Ishikawa (cell line): ENCODE measurements at regions not wholly inside any gene's neighbourhood (a gene's known extent, or its start where the extent isn't known, plus 50 kb on each side); places are given as distances from the start of the nearest gene placed in this dataset.

Experiments used
- CEBPB ChIP-seq: IDR thresholded peaks from 2 replicates; pipeline ENCODE4 v1.6.1; 2012
- CREB1 ChIP-seq: IDR thresholded peaks from 2 replicates; pipeline ENCODE4 v1.6.1; 2012; ENCODE audit warnings: low read depth
- EGR1 ChIP-seq: IDR thresholded peaks from 2 replicates; pipeline ENCODE4 v1.6.1; 2012
- EP300 ChIP-seq: IDR thresholded peaks from 2 replicates; pipeline ENCODE4 v1.6.1; 2012; ENCODE audit warnings: borderline replicate concordance
- FOXM1 ChIP-seq: IDR thresholded peaks from 2 replicates; pipeline ENCODE4 v1.6.1; 2012; ENCODE audit warnings: low read depth, borderline replicate concordance
- MAX ChIP-seq: IDR thresholded peaks from 2 replicates; pipeline ENCODE4 v1.6.1; 2012
- NFIC ChIP-seq: IDR thresholded peaks from 2 replicates; pipeline ENCODE4 v1.6.1; 2012
- RAD21 ChIP-seq: IDR thresholded peaks from 2 replicates; pipeline ENCODE4 v1.6.1; 2012; ENCODE audit warnings: low read depth
- REST ChIP-seq: IDR thresholded peaks from 2 replicates; pipeline ENCODE4 v1.6.1; 2012; ENCODE audit warnings: low read depth, mild to moderate bottlenecking
- TAF1 ChIP-seq: IDR thresholded peaks from 2 replicates; pipeline ENCODE4 v1.6.1; 2012; ENCODE audit warnings: low read depth, mild to moderate bottlenecking
- TCF12 ChIP-seq: IDR thresholded peaks from 2 replicates; pipeline ENCODE4 v1.6.1; 2012; ENCODE audit warnings: low read depth
- TEAD4 ChIP-seq: IDR thresholded peaks from 2 replicates; pipeline ENCODE4 v1.6.1; 2012
- USF1 ChIP-seq: IDR thresholded peaks from 2 replicates; pipeline ENCODE4 v1.6.1; 2012
- YY1 ChIP-seq: IDR thresholded peaks from 2 replicates; pipeline ENCODE4 v1.6.1; 2012; ENCODE audit warnings: low read depth
- ZBTB7A ChIP-seq: IDR thresholded peaks from 2 replicates; pipeline ENCODE4 v1.6.1; 2012; ENCODE audit warnings: low read depth

GRCh38 chr2:9708683-9709538 is 78.1 kb upstream of the YWHAQ start:
- TF ChIP-seq EP300 (no peak), MAX (no peak), RAD21 (no peak), USF1 (no peak), CREB1 (no peak), NFIC (no peak), FOXM1 (no peak), CEBPB (no peak), TCF12 (no peak), YY1 (no peak), TEAD4 (no peak), EGR1 (no peak), TAF1 (no peak)

- TF ChIP-seq NFIC (no peak), TAF1 (no peak), TCF12 (no peak), EP300 (no peak)
Observed at GRCh38 chr2:9709539-9710285, 78.9 kb upstream of the YWHAQ start.

GRCh38 chr2:9710311-9710710 is 79.5 kb upstream of the YWHAQ start:
- TF ChIP-seq YY1 (no peak), RAD21 (no peak), NFIC (no peak), MAX (no peak), TEAD4 (no peak), REST (no peak), EGR1 (no peak)

- TF ChIP-seq ZBTB7A, result no peak
Observed at GRCh38 chr2:9712263-9712662, 81.5 kb upstream of the YWHAQ start.

GRCh38 chr2:9714630-9715214 is 83.9 kb upstream of the YWHAQ start:
- TF ChIP-seq MAX (no peak), YY1 (no peak), CREB1 (no peak), FOXM1 (no peak), REST (no peak), CEBPB (no peak), RAD21 (no peak), EGR1 (no peak), TCF12 (no peak), NFIC (no peak)

GRCh38 chr2:9715238-9715637 is 84.4 kb upstream of the YWHAQ start:
- no peak for TF ChIP-seq TAF1
- TF ChIP-seq RAD21, result no peak
- no peak for TF ChIP-seq YY1
- TF ChIP-seq ZBTB7A, result no peak
- no peak for TF ChIP-seq TEAD4
- TF ChIP-seq CREB1, result no peak
- TF ChIP-seq CEBPB, result no peak
- no peak for TF ChIP-seq TCF12
- TF ChIP-seq REST, result no peak
- TF ChIP-seq FOXM1, result no peak
- TF ChIP-seq EGR1, result no peak
- no peak for TF ChIP-seq NFIC
- no peak for TF ChIP-seq USF1
